ENCODE measurements at regions not wholly inside any gene's neighbourhood (a gene's known extent, or its start where the extent isn't known, plus 50 kb on each side); places are given as distances from the start of the nearest gene placed in this dataset.

DNA sequence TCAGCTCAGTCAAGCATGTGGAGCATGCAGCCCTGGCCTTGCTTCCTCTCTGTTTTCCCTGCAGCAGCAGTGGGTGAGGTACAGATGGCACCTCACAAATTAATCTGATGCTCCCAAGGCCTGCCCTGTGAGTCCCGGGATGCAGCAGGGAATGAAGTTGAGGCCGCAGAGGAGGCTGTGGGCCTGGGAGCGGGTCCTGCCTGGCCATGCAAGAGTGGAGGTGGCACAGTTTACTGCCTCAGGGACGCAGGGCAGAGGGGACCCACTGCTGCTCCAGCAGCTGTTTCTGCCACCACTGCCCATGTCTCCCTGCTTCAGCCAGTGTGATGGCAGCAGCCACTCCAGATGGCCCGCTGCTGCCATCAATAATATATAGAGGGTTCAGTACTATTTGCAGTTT, 474.6 kb downstream of the EPHA5 start:
- H3K36me3 Mint-ChIP-seq = no peaks in the 10 kb centered on the region
- Histone ChIP-seq H3K4me3 (ENCODE audit: control insufficient read depth in 1 of 2, extremely low read depth in 1 of 2, low read length in 1 of 2) (no peak overlapping the region), H3K27ac (ENCODE audit: low read length) (no peak overlapping the region), H3K36me3 (ENCODE audit: control insufficient read depth in 2 of 2, extremely low read depth in 1 of 2, insufficient read depth in 1 of 2, low read length in 1 of 2) (no peaks in the 10 kb centered on the region), H3K9me3 (no peaks in the 10 kb centered on the region), H3K27me3 (replicated peaks in 1 of 2; ENCODE audit: control insufficient read depth in 2 of 2, extremely low read depth in 1 of 2, insufficient read depth in 2 of 2, low read length in 1 of 2) (no peaks in the 10 kb centered on the region), H3K4me1 (ENCODE audit: control insufficient read depth in 1 of 2, extremely low read depth in 1 of 2, insufficient read depth in 2 of 2, low read length in 2 of 2) (no peaks in the 10 kb centered on the region)
- POLR2A ChIA-PET = interaction anchor here in 1 of 2 donors (0.6 kb wide), 1 partner anchor 119 kb away, joined by 3 read pairs; no protein-coding TSS in a partner anchor
- ATAC-seq (replicated peaks in 1 of 4) (no peak), DNase-seq (no peak)
- H3K27ac Mint-ChIP-seq = no peak overlapping the region
- no peak overlapping the region for H3K4me3 Mint-ChIP-seq
- CTCF ChIA-PET = no interaction called here
- peaks cover 0 to 18% (median 9%) of the 10 kb centered on the region in 3 donors for H3K9me3 Mint-ChIP-seq
- H3K4me1 Mint-ChIP-seq = no peaks in the 10 kb centered on the region
- WGBS (ENCODE audit: insufficient coverage) = 97% methylated on average over 3 of the region's 5 CpGs
- no peaks in the 10 kb centered on the region for H3K27me3 Mint-ChIP-seq

DNA sequence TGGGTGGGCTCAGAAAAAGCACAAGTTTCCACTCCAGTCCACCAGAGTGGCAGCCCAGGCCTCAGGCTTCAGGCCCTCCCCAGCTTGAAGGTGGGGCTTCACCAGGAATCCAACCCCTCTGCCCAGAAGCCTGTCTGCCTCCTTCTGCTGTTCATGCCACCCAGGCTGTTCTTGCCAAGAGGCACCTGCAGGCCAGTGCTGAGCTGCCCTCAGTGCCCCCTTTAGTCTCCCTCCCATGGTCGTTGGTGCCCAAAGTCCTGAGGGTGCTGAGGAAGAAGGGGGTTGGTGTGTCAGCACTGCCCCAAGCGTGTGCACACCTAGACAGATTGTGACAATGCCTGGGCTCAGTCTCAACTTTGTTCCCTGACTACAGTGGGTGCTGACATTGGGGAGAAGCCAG, 475.3 kb downstream of the EPHA5 start:
- Mint-ChIP-seq H3K4me1 (no peaks in the 10 kb centered on the region), H3K36me3 (no peaks in the 10 kb centered on the region), H3K4me3 (no peak overlapping the region), H3K27ac (no peak overlapping the region), H3K9me3 (peaks cover 0 to 18% (median 9%) of the 10 kb centered on the region in 3 donors), H3K27me3 (no peaks in the 10 kb centered on the region)
- POLR2A ChIA-PET = interaction anchor here in 1 of 2 donors (0.6 kb wide), 1 partner anchor 119 kb away, joined by 3 read pairs; no protein-coding TSS in a partner anchor
- no peaks in the 10 kb centered on the region for H3K4me1 ChIP-seq (ENCODE audit: control insufficient read depth in 1 of 2, extremely low read depth in 1 of 2, insufficient read depth in 2 of 2, low read length in 2 of 2)
- no peak for ATAC-seq (replicated peaks in 1 of 4)
- CTCF ChIA-PET = no interaction called here
- H3K9me3 ChIP-seq = no peaks in the 10 kb centered on the region
- H3K36me3 ChIP-seq (ENCODE audit: control insufficient read depth in 2 of 2, extremely low read depth in 1 of 2, insufficient read depth in 1 of 2, low read length in 1 of 2) = no peaks in the 10 kb centered on the region
- no peak overlapping the region for H3K27ac ChIP-seq (ENCODE audit: low read length)
- WGBS (ENCODE audit: insufficient coverage) = 34% methylated on average over 2 of the region's 2 CpGs
- H3K27me3 ChIP-seq (replicated peaks in 1 of 2; ENCODE audit: control insufficient read depth in 2 of 2, extremely low read depth in 1 of 2, insufficient read depth in 2 of 2, low read length in 1 of 2) = no peaks in the 10 kb centered on the region
- no peak overlapping the region for H3K4me3 ChIP-seq (ENCODE audit: control insufficient read depth in 1 of 2, extremely low read depth in 1 of 2, low read length in 1 of 2)
- no peak for DNase-seq

DNA sequence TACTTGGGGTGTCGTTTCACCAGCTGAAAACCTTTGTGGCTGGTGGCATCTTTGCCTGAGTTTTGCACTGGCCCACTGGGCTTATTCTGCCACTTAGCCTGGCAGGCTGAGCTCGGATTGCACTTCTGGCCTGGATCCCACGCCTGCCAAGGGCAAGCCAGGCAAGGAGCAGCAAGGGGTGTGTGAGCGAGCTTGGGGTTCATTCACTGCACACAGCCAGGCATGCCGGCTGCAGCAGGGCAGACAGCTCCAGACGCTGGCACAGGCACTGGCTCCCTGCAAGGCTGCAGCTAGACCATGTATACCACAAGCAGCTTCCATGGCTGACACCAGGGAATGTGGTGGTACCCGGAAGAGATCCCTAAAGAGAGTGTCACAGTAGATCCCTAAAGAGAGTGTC, 476.3 kb downstream of the EPHA5 start:
- CTCF ChIA-PET = no interaction called here
- POLR2A ChIA-PET = no interaction called here
- no peaks in the 10 kb centered on the region for H3K4me1 Mint-ChIP-seq

DNA sequence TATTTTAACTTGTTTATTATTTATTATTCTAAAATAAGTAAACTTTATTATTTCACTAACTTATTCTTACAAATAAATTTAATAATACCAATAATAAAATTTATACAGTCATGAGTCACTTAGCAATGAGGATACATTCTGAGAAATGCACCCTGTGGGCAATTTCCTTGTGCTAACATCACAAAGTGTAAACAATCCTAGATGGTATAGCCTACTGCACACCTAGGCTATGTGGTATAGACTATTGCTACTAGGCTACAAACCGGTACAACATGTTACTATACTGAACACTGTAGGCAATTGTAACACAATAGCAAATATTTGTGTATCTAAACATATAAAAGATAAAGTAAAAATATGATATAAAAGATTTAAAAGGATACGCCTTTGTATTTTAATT, 479.5 kb downstream of the EPHA5 start:
- H3K36me3 Mint-ChIP-seq = no peaks in the 10 kb centered on the region
- DNase-seq (no peak), ATAC-seq (replicated peaks in 1 of 4) (no peak)
- H3K27me3 Mint-ChIP-seq = no peaks in the 10 kb centered on the region
- no peak overlapping the region for H3K27ac Mint-ChIP-seq
- peaks cover 5 to 12% (median 7%) of the 10 kb centered on the region in 3 donors for H3K9me3 Mint-ChIP-seq
- H3K4me3 ChIP-seq (ENCODE audit: control insufficient read depth in 1 of 2, extremely low read depth in 1 of 2, low read length in 1 of 2) = no peak overlapping the region
- no peak overlapping the region for H3K27ac ChIP-seq (ENCODE audit: low read length)
- H3K4me1 Mint-ChIP-seq = no peaks in the 10 kb centered on the region
- no CpG with 5 or more reads among the region's 2 CpGs for WGBS (ENCODE audit: insufficient coverage)
- no peaks in the 10 kb centered on the region for H3K4me1 ChIP-seq (ENCODE audit: control insufficient read depth in 1 of 2, extremely low read depth in 1 of 2, insufficient read depth in 2 of 2, low read length in 2 of 2)
- no peaks in the 10 kb centered on the region for H3K27me3 ChIP-seq (replicated peaks in 1 of 2; ENCODE audit: control insufficient read depth in 2 of 2, extremely low read depth in 1 of 2, insufficient read depth in 2 of 2, low read length in 1 of 2)
- ChIA-PET CTCF (no interaction called here), POLR2A (no interaction called here)
- no peaks in the 10 kb centered on the region for H3K9me3 ChIP-seq
- H3K4me3 Mint-ChIP-seq = no peak overlapping the region
- H3K36me3 ChIP-seq (ENCODE audit: control insufficient read depth in 2 of 2, extremely low read depth in 1 of 2, insufficient read depth in 1 of 2, low read length in 1 of 2) = no peaks in the 10 kb centered on the region

More for the DNA sequence above, 476.3 kb downstream of the EPHA5 start:
- no peaks in the 10 kb centered on the region for H3K27me3 Mint-ChIP-seq
- no peak for ATAC-seq (replicated peaks in 1 of 4)
- no peaks in the 10 kb centered on the region for H3K27me3 ChIP-seq (replicated peaks in 1 of 2; ENCODE audit: control insufficient read depth in 2 of 2, extremely low read depth in 1 of 2, insufficient read depth in 2 of 2, low read length in 1 of 2)
- no peaks in the 10 kb centered on the region for H3K36me3 ChIP-seq (ENCODE audit: control insufficient read depth in 2 of 2, extremely low read depth in 1 of 2, insufficient read depth in 1 of 2, low read length in 1 of 2)
- H3K4me1 ChIP-seq (ENCODE audit: control insufficient read depth in 1 of 2, extremely low read depth in 1 of 2, insufficient read depth in 2 of 2, low read length in 2 of 2) = no peaks in the 10 kb centered on the region
- peaks cover 5 to 14% (median 13%) of the 10 kb centered on the region in 3 donors for H3K9me3 Mint-ChIP-seq
- H3K4me3 ChIP-seq (ENCODE audit: control insufficient read depth in 1 of 2, extremely low read depth in 1 of 2, low read length in 1 of 2) = no peak overlapping the region
- DNase-seq = no peak
- WGBS (ENCODE audit: insufficient coverage) = 73% methylated on average over 7 of the region's 7 CpGs
- no peaks in the 10 kb centered on the region for H3K36me3 Mint-ChIP-seq
- no peaks in the 10 kb centered on the region for H3K9me3 ChIP-seq
- no peak overlapping the region for H3K4me3 Mint-ChIP-seq
- H3K27ac ChIP-seq (ENCODE audit: low read length) = no peak overlapping the region
- H3K27ac Mint-ChIP-seq = no peak overlapping the region

DNA sequence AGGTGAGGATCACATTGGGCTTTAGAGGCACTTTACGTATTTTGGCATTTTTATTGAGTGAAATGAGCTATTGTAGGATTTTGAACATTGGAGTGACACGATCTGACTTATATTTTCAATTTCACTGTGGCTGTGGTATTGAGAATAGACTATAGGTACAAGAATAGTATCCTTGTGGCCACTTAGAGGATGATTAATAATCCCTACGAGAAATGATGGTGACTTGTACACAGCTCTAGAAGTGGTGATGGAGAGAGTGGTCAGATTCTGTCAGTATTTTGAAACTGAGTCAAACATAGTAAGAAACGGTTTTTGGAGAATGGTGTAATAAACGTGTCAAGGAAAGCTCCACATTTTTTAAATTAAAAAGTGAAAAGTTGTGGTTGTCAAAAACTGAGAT, 494.7 kb downstream of the EPHA5 start:
- Histone ChIP-seq H3K27me3 (replicated peaks in 1 of 2; ENCODE audit: control insufficient read depth in 2 of 2, extremely low read depth in 1 of 2, insufficient read depth in 2 of 2, low read length in 1 of 2) (no peaks in the 10 kb centered on the region), H3K4me1 (ENCODE audit: control insufficient read depth in 1 of 2, extremely low read depth in 1 of 2, insufficient read depth in 2 of 2, low read length in 2 of 2) (no peaks in the 10 kb centered on the region), H3K36me3 (ENCODE audit: control insufficient read depth in 2 of 2, extremely low read depth in 1 of 2, insufficient read depth in 1 of 2, low read length in 1 of 2) (no peaks in the 10 kb centered on the region), H3K27ac (ENCODE audit: low read length) (no peak overlapping the region), H3K9me3 (no peaks in the 10 kb centered on the region), H3K4me3 (ENCODE audit: control insufficient read depth in 1 of 2, extremely low read depth in 1 of 2, low read length in 1 of 2) (no peak overlapping the region)
- no peak for ATAC-seq (replicated peaks in 1 of 4)
- Mint-ChIP-seq H3K27me3 (no peaks in the 10 kb centered on the region), H3K9me3 (peaks cover 9 to 14% (median 10%) of the 10 kb centered on the region in 3 donors), H3K27ac (no peak overlapping the region), H3K4me3 (no peak overlapping the region), H3K36me3 (no peaks in the 10 kb centered on the region), H3K4me1 (no peaks in the 10 kb centered on the region)
- ChIA-PET POLR2A (no interaction called here), CTCF (no interaction called here)
- WGBS (ENCODE audit: insufficient coverage) = 72% methylated on average over 5 of the region's 5 CpGs
- DNase-seq = no peak

DNA sequence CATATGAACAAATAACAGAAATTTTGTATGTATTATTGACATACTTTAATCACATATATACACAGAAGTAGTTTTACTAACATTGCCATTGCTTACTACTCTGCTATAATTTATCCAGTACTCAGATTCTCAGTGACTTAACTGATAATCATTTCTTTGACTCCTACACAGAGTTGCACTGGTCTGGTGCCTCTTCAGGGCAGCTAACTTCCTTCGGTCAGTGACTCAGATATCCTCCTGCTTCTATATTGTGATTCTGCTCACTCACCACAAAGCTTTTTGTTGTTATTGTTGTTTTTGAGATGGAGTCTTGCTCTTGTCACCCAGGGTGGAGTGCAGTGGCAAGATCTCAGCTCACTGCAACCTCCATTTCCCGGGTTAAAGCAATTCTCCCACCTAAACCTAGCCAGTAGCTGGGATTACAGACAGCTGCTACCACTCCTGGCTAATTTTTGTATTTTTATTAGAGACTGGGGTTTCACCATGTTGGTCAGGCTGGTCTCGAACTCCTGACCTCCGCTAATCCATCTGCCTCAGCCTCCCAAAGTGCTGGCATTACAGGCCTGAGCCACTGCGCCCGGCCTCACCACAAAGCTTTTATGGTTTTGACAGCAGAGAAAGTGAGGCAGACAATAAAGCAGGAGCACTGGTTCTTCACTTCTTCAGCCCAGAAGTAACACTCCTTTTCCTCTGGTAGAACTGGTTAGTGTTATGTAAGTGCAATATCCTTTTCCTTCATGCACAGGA, 499.3 kb downstream of the EPHA5 start:
- H3K27ac ChIP-seq (ENCODE audit: low read length) = no peak overlapping the region
- Mint-ChIP-seq H3K4me1 (no peaks in the 10 kb centered on the region), H3K27me3 (no peaks in the 10 kb centered on the region), H3K9me3 (peaks cover 9 to 20% (median 10%) of the 10 kb centered on the region in 3 donors), H3K27ac (no peak overlapping the region), H3K36me3 (no peaks in the 10 kb centered on the region), H3K4me3 (no peak overlapping the region)
- no peaks in the 10 kb centered on the region for H3K4me1 ChIP-seq (ENCODE audit: control insufficient read depth in 1 of 2, extremely low read depth in 1 of 2, insufficient read depth in 2 of 2, low read length in 2 of 2)
- DNase-seq (no peak), ATAC-seq (replicated peaks in 1 of 4) (no peak)
- H3K9me3 ChIP-seq = no peaks in the 10 kb centered on the region
- ChIA-PET POLR2A (no interaction called here), CTCF (no interaction called here)
- no peaks in the 10 kb centered on the region for H3K36me3 ChIP-seq (ENCODE audit: control insufficient read depth in 2 of 2, extremely low read depth in 1 of 2, insufficient read depth in 1 of 2, low read length in 1 of 2)
- H3K4me3 ChIP-seq (ENCODE audit: control insufficient read depth in 1 of 2, extremely low read depth in 1 of 2, low read length in 1 of 2) = no peak overlapping the region
- no CpG with 5 or more reads among the region's 6 CpGs for WGBS (ENCODE audit: insufficient coverage)
- no peaks in the 10 kb centered on the region for H3K27me3 ChIP-seq (replicated peaks in 1 of 2; ENCODE audit: control insufficient read depth in 2 of 2, extremely low read depth in 1 of 2, insufficient read depth in 2 of 2, low read length in 1 of 2)

DNA sequence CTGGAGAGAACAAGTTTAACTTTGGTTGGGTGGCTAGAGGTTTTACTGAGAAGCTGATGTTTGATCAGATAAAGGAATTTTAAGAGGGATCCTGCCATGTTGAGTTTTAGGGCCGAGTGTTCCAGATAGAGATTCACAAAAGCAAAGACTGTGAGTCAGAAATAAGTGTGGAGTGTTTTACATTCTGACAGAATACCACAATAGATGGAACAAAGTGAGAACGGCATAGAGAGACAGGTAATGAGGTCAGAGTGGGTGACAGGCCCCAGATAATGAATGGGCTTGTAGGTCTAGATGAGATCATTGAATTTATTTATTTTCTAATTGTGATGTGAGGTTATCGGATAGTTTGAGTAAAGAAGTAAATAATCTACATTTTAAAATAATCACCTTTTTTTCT, 502.6 kb downstream of the EPHA5 start:
- H3K9me3 Mint-ChIP-seq = peaks cover 0 to 11% (median 0%) of the 10 kb centered on the region in 3 donors
- H3K27ac ChIP-seq (ENCODE audit: low read length) = no peak overlapping the region
- H3K4me1 Mint-ChIP-seq = no peaks in the 10 kb centered on the region
- no peak overlapping the region for H3K27ac Mint-ChIP-seq
- H3K36me3 Mint-ChIP-seq = no peaks in the 10 kb centered on the region
- ChIA-PET POLR2A (no interaction called here), CTCF (no interaction called here)
- H3K36me3 ChIP-seq (ENCODE audit: control insufficient read depth in 2 of 2, extremely low read depth in 1 of 2, insufficient read depth in 1 of 2, low read length in 1 of 2) = no peaks in the 10 kb centered on the region
- H3K9me3 ChIP-seq = no peaks in the 10 kb centered on the region
- H3K27me3 ChIP-seq (replicated peaks in 1 of 2; ENCODE audit: control insufficient read depth in 2 of 2, extremely low read depth in 1 of 2, insufficient read depth in 2 of 2, low read length in 1 of 2) = no peaks in the 10 kb centered on the region
- ATAC-seq (replicated peaks in 1 of 4) = no peak
- H3K4me3 Mint-ChIP-seq = no peak overlapping the region
- no peaks in the 10 kb centered on the region for H3K27me3 Mint-ChIP-seq
- WGBS (ENCODE audit: insufficient coverage) = 25% methylated on average over 1 of the region's 3 CpGs
- DNase-seq = no peak
- no peaks in the 10 kb centered on the region for H3K4me1 ChIP-seq (ENCODE audit: control insufficient read depth in 1 of 2, extremely low read depth in 1 of 2, insufficient read depth in 2 of 2, low read length in 2 of 2)
- H3K4me3 ChIP-seq (ENCODE audit: control insufficient read depth in 1 of 2, extremely low read depth in 1 of 2, low read length in 1 of 2) = no peak overlapping the region
